ENCODE measurements at regions not wholly inside any gene's neighbourhood (a gene's known extent, or its start where the extent isn't known, plus 50 kb on each side); places are given as distances from the start of the nearest gene placed in this dataset.
"Not testable (repeated sequence)": the region's sequence is repeated elsewhere in the genome, so short reads cannot be mapped to it uniquely, and the experiment has no call there.

GRCh38 chr12:59404109-59404650 is 191.6 kb upstream of the SLC16A7 start:
- no peak for DNase-seq (ENCODE audit: low spot score)

GRCh38 chr12:59403259-59403932 is 192.4 kb upstream of the SLC16A7 start:
- DNase-seq (ENCODE audit: low spot score): no peak

- DNase-seq (ENCODE audit: low spot score): no peak
Observed at GRCh38 chr12:59401862-59402261, 194.0 kb upstream of the SLC16A7 start.

- DNase-seq (ENCODE audit: low spot score): no peak
Observed at GRCh38 chr12:59398164-59398563, 197.7 kb upstream of the SLC16A7 start.

DNA sequence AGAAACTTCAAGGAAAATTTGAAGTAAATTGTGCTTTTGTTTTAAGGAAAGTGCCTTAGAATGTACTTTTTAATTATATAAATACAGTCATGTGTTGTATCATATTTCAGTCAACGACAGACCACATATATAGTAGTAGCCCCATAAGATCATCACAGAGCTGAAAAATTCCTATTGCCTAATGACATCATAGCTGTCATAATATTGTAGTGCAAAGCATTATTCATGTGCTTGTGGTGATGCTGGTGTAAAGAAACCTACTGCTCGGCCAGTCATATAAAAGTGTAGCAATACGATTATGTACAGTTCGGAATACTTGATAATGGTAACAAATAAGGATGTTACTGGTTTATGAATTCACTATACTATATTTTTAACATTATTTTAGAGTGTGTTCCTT is 198.9 kb upstream of the SLC16A7 start:
- no peak for DNase-seq (ENCODE audit: low spot score)

GRCh38 chr12:59396519-59396918 is 199.3 kb upstream of the SLC16A7 start:
- no peak for DNase-seq (ENCODE audit: low spot score)

DNA sequence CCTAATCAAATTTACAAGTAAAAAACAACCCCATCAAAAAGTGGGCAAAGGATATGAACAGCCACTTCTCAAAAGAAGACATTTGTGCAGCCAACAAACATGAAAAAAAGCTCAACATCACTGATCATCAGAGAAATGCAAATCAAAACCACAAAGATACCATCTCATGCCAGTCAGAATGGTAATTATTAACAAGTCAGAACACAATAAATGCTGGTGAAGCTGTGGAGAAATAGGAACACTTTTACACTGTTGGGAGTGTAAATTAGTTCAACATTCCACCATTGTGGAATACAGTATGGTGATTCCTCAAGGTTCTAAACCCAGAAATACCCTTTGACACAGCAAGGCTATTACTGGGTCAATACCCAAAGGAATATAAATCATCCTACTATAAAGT is 200.5 kb upstream of the SLC16A7 start:
- DNase-seq (ENCODE audit: low spot score): not testable (repeated sequence)

DNA sequence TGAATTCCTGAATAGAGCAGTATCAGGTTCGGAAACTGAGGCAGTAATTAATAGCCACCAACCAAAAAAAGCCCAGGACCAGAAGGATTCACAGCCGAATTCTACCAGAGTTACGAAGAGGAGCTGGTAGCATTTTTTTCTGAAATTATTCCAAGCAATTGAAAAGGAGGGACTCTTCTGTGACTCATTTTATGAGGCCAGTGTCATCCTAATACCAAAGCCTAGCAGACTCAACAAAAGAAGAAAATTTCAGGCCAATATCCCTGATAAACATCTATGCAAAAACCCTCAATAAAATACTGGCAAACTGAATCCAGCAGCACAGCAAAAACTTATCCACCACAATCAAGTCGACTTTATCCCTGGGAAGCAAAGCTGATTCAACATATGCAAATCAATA is 202.3 kb upstream of the SLC16A7 start:
- no peak for DNase-seq (ENCODE audit: low spot score)

GRCh38 chr12:59389968-59390576 is 205.8 kb upstream of the SLC16A7 start:
- DNase-seq (ENCODE audit: low spot score): no peak

DNA sequence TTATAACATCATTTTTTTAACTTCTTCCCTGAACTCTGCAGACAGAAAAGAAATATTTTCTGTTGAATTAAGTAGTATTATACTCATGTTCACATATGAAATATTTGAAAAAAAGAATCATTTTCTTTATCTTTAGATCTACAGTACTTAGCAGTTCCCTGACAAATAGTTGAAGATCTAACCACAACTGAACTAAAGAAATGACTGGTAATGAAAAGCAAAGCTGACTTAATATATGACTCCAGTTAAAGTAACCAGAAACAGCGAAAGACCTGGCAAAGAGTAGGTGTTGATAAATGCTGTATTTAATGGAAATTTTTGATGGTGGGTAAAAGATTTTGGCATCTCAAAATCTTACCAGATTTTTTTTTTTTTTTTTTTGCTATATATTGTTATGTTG is 207.1 kb upstream of the SLC16A7 start:
- no peak for DNase-seq (ENCODE audit: low spot score)

DNA sequence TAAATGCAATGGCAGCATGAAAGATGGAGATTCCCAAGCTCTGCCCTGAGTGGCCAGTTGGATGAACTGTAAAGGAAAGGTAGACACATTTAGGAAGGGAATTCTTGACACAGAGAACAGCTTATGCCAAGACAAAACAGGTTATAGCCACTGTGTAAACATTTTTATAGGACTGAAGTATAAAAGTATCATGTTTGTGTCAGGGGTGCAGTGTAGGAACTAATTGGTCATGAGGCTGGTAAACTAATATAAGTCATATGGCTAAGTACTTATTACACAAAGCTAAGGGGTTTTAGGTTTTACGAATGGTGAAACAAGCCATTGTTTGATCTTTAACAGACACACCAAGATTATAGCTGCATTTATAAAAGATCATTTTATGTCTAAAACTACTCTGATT is 207.7 kb upstream of the SLC16A7 start:
- no peak for DNase-seq (ENCODE audit: low spot score)

DNA sequence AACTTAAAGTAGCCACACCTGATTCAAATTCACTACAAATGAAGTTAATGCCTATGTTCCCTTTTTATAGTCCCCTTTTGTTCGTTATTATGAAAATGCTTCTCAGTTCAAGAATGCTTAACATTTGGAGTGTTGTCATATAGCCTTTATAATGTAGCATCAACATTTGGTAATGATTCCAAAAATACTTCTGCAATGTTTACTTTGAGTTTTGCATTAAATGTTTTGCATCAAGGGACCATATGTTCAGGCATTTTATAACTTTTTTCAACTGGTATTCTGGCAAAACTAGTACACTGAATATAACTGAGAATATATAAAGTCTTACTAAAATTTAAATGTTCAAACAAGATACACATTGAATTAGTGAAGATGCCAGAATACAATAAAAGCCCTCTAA is 209.6 kb upstream of the SLC16A7 start:
- no peak for DNase-seq (ENCODE audit: low spot score)

- no peak for DNase-seq (ENCODE audit: low spot score)
Observed at GRCh38 chr12:59383079-59383822, 212.6 kb upstream of the SLC16A7 start.

DNA sequence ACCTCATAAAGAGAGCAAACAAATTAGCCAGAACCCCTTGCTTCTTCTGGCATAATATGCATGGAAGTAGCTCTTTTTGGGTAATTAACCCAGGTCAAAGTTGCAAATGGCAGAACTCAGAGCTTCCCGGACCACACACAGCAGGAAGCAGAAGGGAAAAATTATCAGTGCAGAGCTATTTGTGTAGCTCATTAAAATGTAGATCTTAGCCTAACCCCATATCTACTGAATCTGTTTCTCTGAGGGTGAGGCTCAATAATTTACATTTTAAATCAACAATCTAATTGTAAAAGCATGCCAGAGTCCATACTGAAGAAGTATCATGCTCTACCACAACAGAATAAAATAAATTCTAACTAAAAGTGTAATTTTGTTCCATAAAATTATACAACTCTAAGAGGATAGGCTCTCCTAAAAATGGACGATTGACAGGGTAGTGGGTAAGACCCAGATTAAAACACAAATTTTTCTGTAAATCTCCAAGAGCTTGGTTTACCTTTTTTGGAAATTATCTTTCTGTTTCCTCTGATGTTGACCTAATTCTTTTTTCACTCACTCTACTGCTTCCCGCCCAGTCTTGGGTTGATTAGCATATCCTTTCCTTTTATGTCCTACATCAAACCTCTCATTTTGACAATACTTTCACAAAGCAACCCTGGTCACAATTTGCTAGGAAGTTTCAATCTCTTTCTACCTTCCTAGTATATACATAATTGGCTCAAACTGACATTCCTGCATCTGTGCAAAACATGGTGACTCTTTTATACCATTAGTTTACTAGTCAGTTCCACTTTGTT is 213.3 kb upstream of the SLC16A7 start:
- no peak for DNase-seq (ENCODE audit: low spot score)

GRCh38 chr12:59381106-59381505 is 214.7 kb upstream of the SLC16A7 start:
- DNase-seq (ENCODE audit: low spot score): no peak

- no peak for DNase-seq (ENCODE audit: low spot score)
Observed at GRCh38 chr12:59375633-59376032, 220.2 kb upstream of the SLC16A7 start.

DNA sequence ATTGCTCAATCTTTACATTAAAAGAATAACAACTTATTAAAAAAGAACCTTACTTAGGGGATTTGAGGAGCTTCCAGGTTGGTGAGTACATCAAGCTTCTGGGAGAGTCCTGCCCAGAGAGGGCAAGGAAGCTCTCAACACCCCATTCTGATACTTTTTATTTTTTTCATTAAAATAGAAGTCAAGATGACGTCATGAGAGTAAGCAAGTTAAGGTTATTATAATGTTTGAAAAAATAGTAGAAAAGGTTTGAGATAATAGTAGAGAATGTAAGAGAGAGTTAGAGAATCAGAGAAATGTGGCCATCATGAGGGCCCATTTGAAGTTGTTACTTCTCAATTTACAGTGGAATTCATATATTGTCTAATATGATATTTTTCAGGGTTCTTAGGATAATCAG is 221.0 kb upstream of the SLC16A7 start:
- DNase-seq (ENCODE audit: low spot score): no peak

- DNase-seq (ENCODE audit: low spot score): no peak
Observed at GRCh38 chr12:59372956-59373355, 222.9 kb upstream of the SLC16A7 start.

GRCh38 chr12:59370933-59371332 is 224.9 kb upstream of the SLC16A7 start:
- no peak for DNase-seq (ENCODE audit: low spot score)

GRCh38 chr12:59365133-59365532 is 230.7 kb upstream of the SLC16A7 start:
- no peak for DNase-seq (ENCODE audit: low spot score)

GRCh38 chr12:59357811-59358210 is 238.0 kb upstream of the SLC16A7 start:
- no peak for DNase-seq (ENCODE audit: low spot score)

DNA sequence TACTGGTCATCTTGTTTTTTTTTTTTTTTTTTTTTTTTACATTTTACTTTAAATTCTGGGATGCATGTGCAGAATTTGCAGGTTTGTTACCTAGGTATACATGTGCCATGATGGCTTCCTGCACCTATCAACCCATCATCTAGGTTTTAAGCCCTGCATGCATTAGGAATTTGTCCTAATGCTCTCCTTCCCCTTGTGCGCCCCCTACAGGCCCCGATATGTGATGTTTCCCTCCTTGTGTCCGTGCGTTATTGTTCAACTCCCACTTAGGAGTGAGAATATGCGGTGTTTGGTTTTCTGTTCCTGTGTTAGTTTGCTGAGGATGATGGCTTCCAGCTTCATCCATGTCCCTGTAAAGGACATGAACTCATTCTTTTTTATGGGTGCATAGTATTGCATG is 249.6 kb upstream of the SLC16A7 start:
- DNase-seq (ENCODE audit: low spot score): not testable (repeated sequence)
